ENCODE measurements at regions not wholly inside any gene's neighbourhood (a gene's known extent, or its start where the extent isn't known, plus 50 kb on each side); places are given as distances from the start of the nearest gene placed in this dataset.

- TF ChIP-seq ZNF624 (tag by site-specific recombination; IDR thresholded peaks at IDR 0.05) (no peak), ZNF654 (tag by site-specific recombination; IDR thresholded peaks at IDR 0.05; ENCODE audit: low read depth) (no peak), ZNF548 (tag by site-specific recombination; IDR thresholded peaks at IDR 0.05) (no peak), PRDM1 (tag by site-specific recombination; IDR thresholded peaks at IDR 0.05) (no peak), ZNF449 (tag by site-specific recombination; IDR thresholded peaks at IDR 0.05) (no peak), ZNF366 (tag by site-specific recombination; conservative IDR thresholded peaks at IDR 0.05) (no peak)
- CTCF ChIA-PET = no interaction called here
- no peaks in the 10 kb centered on the region for H3K4me1 ChIP-seq (ENCODE audit: control insufficient read depth, insufficient read depth, low read length)
- no peak overlapping the region for H3K27ac ChIP-seq (ENCODE audit: extremely low read depth, low read depth, low read length)
- no peak overlapping the region for H3K4me3 ChIP-seq (ENCODE audit: low read depth, low read length)
- no peaks in the 10 kb centered on the region for H3K36me3 ChIP-seq (ENCODE audit: control insufficient read depth in 2 of 2, insufficient read depth in 1 of 2, low read length in 2 of 2)
- no peaks in the 10 kb centered on the region for H3K9me3 ChIP-seq (ENCODE audit: control insufficient read depth, insufficient read depth, low read depth, low read length)
- POLR2A ChIA-PET = no interaction called here
These were observed 203.6 kb upstream of the GRIK3 start for GRCh38 chr1:37237948-37238347.

GRCh38 chr1:37238364-37239224 lies 204.3 kb upstream of the GRIK3 start:
- no peaks in the 10 kb centered on the region for H3K4me1 ChIP-seq (ENCODE audit: control insufficient read depth, insufficient read depth, low read length)
- no peak overlapping the region for H3K27ac ChIP-seq (ENCODE audit: extremely low read depth, low read depth, low read length)
- no peaks in the 10 kb centered on the region for H3K36me3 ChIP-seq (ENCODE audit: control insufficient read depth in 2 of 2, insufficient read depth in 1 of 2, low read length in 2 of 2)
- TF ChIP-seq ZFHX2 (tag by site-specific recombination; conservative IDR thresholded peaks at IDR 0.05) (0 out of 2 replicates have a peak, but pooled peaks have one; percentile 19), GLIS1 (tag by site-specific recombination; IDR thresholded peaks at IDR 0.05) (peak; percentile 58), ZNF138 (tag by site-specific recombination; IDR thresholded peaks at IDR 0.05; ENCODE audit: borderline replicate concordance) (no peak), ZBTB21 (tag by site-specific recombination; IDR thresholded peaks at IDR 0.05) (0 out of 2 replicates have a peak, but pooled peaks have one; percentile 49), BCL11B (tag by site-specific recombination; IDR thresholded peaks at IDR 0.05; ENCODE audit: low read depth) (no peak), PRDM6 (tag by site-specific recombination; IDR thresholded peaks at IDR 0.05) (no peak), ZIC2 (tag by site-specific recombination; IDR thresholded peaks at IDR 0.05) (peak; percentile 75), ZNF513 (tag by site-specific recombination; IDR thresholded peaks at IDR 0.05) (no peak), ZNF580 (tag by site-specific recombination; IDR thresholded peaks at IDR 0.05) (no peak)
- ChIA-PET CTCF (no interaction called here), POLR2A (no interaction called here)
- H3K9me3 ChIP-seq (ENCODE audit: control insufficient read depth, insufficient read depth, low read depth, low read length) = no peaks in the 10 kb centered on the region
- H3K4me3 ChIP-seq (ENCODE audit: low read depth, low read length) = no peak overlapping the region

- no peak overlapping the region for H3K27ac ChIP-seq (ENCODE audit: extremely low read depth, low read depth, low read length)
- ChIA-PET POLR2A (no interaction called here), CTCF (no interaction called here)
- H3K4me1 ChIP-seq (ENCODE audit: control insufficient read depth, insufficient read depth, low read length) = no peaks in the 10 kb centered on the region
- no peaks in the 10 kb centered on the region for H3K36me3 ChIP-seq (ENCODE audit: control insufficient read depth in 2 of 2, insufficient read depth in 1 of 2, low read length in 2 of 2)
- H3K4me3 ChIP-seq (ENCODE audit: low read depth, low read length) = no peak overlapping the region
- no peaks in the 10 kb centered on the region for H3K9me3 ChIP-seq (ENCODE audit: control insufficient read depth, insufficient read depth, low read depth, low read length)
- TF ChIP-seq AEBP2 (tag by site-specific recombination; IDR thresholded peaks at IDR 0.05; ENCODE audit: borderline replicate concordance) (no peak), ZFP37 (tag by site-specific recombination; IDR thresholded peaks at IDR 0.05) (no peak), SCRT2 (tag by site-specific recombination; IDR thresholded peaks at IDR 0.05) (no peak), ZNF660 (tag by site-specific recombination; IDR thresholded peaks at IDR 0.05) (no peak), EGR2 (tag by site-specific recombination; IDR thresholded peaks at IDR 0.05; ENCODE audit: low read depth) (no peak), ZNF133 (tag by site-specific recombination; IDR thresholded peaks at IDR 0.05) (no peak)
These were observed 205.0 kb upstream of the GRIK3 start for GRCh38 chr1:37239225-37239740.

Data from HEK293 (cell line).